A673 (cell line): ENCODE measurements at regions not wholly inside any gene's neighbourhood (a gene's known extent, or its start where the extent isn't known, plus 50 kb on each side); places are given as distances from the start of the nearest gene placed in this dataset.

ENCODE experiments used
- BruUV-seq: library from RNA; stranded (reverse); fragments of 400-500 nt; replicated peaks from 2 replicates; lab custom pipeline; 2021; lab: Mats Ljungman, UMichigan
- CTCF ChIA-PET: fragments of 300-600 bp; sonication (Branson Sonifier 250); formaldehyde crosslinking; loops from one replicate; lab custom pipeline; 2022; ENCODE audit warnings: antibody characterized with exemption; lab: Charles Lee
- POLR2A ChIA-PET: fragments of 300-600 bp; sonication (Branson Sonifier 250); formaldehyde crosslinking; loops from one replicate; lab custom pipeline; 2022; ENCODE audit warnings: antibody characterized with exemption; ENCODE audit not compliant: low non-redundant PET; lab: Charles Lee
- DNase-seq: peaks from one replicate; pipeline ENCODE4 v3.0.0-alpha.2; 2015; ENCODE audit warnings: low spot score
- H3K27ac ChIP-seq: fragments of 200-600 bp; sonication (generic); 2 replicates; pipeline ENCODE4 v1.5.1; 2016; ENCODE audit warnings: mixed run types, low read depth, mild to moderate bottlenecking, mixed read lengths, antibody characterized with exemption, low read length; ENCODE audit not compliant: poor library complexity, severe bottlenecking
- H3K27me3 ChIP-seq: fragments of 200-600 bp; sonication (generic); replicated peaks from 2 replicates; pipeline ENCODE4 v1.6.1; 2017; ENCODE audit warnings: mixed run types, low read depth, mild to moderate bottlenecking, mixed read lengths, antibody characterized with exemption, low read length; ENCODE audit not compliant: insufficient read depth, poor library complexity
- H3K36me3 ChIP-seq: fragments of 200-600 bp; sonication (generic); 2 replicates; pipeline ENCODE4 v1.6.1; 2016; ENCODE audit warnings: mixed run types, mild to moderate bottlenecking, mixed read lengths, antibody characterized with exemption, low read length; ENCODE audit not compliant: insufficient read depth, poor library complexity, severe bottlenecking
- H3K4me1 ChIP-seq: fragments of 200-600 bp; sonication (generic); 2 replicates; pipeline ENCODE4 v1.6.1; 2017; ENCODE audit warnings: mixed run types, mild to moderate bottlenecking, mixed read lengths, antibody characterized with exemption, low read length; ENCODE audit not compliant: insufficient read depth, poor library complexity, severe bottlenecking
- H3K4me3 ChIP-seq: fragments of 200-600 bp; sonication (generic); 2 replicates; pipeline ENCODE4 v1.5.1; 2016; ENCODE audit warnings: low read depth, mixed run types, mild to moderate bottlenecking, mixed read lengths, low read length; ENCODE audit not compliant: poor library complexity, severe bottlenecking
- H3K9me3 ChIP-seq: fragments of 200-600 bp; sonication (generic); 2 replicates; pipeline ENCODE4 v1.6.1; 2016; ENCODE audit warnings: mixed run types, low read depth, mild to moderate bottlenecking, mixed read lengths, antibody characterized with exemption, low read length; ENCODE audit not compliant: poor library complexity, severe bottlenecking
- EZH2 ChIP-seq: fragments of 200-600 bp; sonication (generic); IDR thresholded peaks from 2 replicates; pipeline ENCODE4 v1.6.1; 2017; ENCODE audit warnings: borderline replicate concordance, low read depth, mild to moderate bottlenecking, mixed read lengths, antibody characterized with exemption, low read length; ENCODE audit not compliant: poor library complexity, severe bottlenecking
- intact Hi-C: fragments of 100-400 bp; cut with micrococcal nuclease; formaldehyde crosslinking; loops from one replicate; pipeline ENCODE4 v1.10.0; 2022; ENCODE audit not compliant: unreplicated experiment
- TF ChIP-seq, protein P1 (sequence below): fragments of 300-800, 200-600 bp; sonication (generic); conservative IDR thresholded peaks from 2 replicates; pipeline ENCODE4 v1.5.1; 2017; ENCODE audit warnings: low read depth, mild to moderate bottlenecking, antibody characterized with exemption, low read length, moderate library complexity, mixed read lengths

GRCh38 chr3:43979645-43980044 lies 262.0 kb upstream of the TOPAZ1 start:
- no TSS peak for BruUV-seq
- Histone ChIP-seq H3K4me3 (no peak overlapping the region), H3K27me3 (no peaks in the 10 kb centered on the region), H3K27ac (no peak overlapping the region), H3K9me3 (no peaks in the 10 kb centered on the region), H3K36me3 (no peaks in the 10 kb centered on the region), H3K4me1 (no peaks in the 10 kb centered on the region)
- intact Hi-C loops: no loop called here
- ChIA-PET CTCF (no interaction called here), POLR2A (no interaction called here)
- no peak for DNase-seq
- no peak for TF ChIP-seq EZH2
- TF ChIP-seq, protein P1, sequence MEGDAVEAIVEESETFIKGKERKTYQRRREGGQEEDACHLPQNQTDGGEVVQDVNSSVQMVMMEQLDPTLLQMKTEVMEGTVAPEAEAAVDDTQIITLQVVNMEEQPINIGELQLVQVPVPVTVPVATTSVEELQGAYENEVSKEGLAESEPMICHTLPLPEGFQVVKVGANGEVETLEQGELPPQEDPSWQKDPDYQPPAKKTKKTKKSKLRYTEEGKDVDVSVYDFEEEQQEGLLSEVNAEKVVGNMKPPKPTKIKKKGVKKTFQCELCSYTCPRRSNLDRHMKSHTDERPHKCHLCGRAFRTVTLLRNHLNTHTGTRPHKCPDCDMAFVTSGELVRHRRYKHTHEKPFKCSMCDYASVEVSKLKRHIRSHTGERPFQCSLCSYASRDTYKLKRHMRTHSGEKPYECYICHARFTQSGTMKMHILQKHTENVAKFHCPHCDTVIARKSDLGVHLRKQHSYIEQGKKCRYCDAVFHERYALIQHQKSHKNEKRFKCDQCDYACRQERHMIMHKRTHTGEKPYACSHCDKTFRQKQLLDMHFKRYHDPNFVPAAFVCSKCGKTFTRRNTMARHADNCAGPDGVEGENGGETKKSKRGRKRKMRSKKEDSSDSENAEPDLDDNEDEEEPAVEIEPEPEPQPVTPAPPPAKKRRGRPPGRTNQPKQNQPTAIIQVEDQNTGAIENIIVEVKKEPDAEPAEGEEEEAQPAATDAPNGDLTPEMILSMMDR: no peak

DNA sequence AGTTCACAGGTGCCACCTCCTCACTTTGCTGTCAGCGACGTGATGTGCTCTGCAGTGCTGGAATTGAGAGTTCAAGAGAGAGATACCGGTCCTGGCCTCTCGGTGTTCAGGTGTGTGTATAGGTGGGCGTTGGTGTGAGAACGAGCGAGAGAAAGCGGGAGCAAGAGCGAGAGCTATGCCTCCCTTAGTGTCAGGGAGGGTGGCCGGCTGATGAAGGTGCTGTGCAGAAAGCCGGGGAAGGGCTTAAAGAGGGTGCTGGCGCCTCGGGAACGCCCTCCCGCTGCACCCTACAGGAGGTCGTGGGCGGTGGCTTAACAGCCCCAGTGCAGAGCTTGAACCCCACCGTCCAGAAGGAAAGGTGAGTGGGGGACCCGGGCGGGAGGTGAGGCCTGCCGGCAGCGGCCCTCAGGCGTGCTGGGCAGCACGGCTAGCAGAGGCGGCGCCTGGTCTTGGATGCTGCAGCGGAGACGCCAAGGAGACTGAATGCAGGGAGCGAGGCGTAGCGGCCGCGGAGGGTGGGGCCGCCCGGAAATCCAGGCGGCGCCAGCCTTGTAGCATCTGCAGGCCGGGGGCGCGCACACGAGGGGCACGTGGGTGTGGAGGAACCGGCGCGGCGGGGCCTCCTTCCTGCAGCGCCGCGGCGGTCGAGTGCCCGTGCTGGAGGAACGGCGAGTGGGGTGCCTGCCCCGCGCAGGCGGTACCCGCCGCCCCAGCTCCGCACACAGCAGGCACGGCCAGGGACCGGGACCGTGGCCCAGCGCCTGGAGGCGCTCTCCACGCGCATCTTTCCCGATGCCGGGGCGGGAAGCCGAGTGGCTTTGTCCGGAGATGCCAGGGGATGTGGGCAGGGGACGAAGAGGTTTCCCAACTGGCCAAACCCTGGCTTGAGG lies 246.8 kb upstream of the TOPAZ1 start:
- TF ChIP-seq, protein P1: no peak
- TF ChIP-seq EZH2: no peak
- Histone ChIP-seq H3K4me3 (peak overlapping the region; percentile 63), H3K27me3 (peaks cover 5% of the 10 kb centered on the region), H3K36me3 (no peaks in the 10 kb centered on the region), H3K9me3 (no peaks in the 10 kb centered on the region), H3K27ac (no peak overlapping the region), H3K4me1 (no peaks in the 10 kb centered on the region)
- peak; percentile 70 for DNase-seq
- ChIA-PET CTCF (no interaction called here), POLR2A (no interaction called here)
- BruUV-seq: no TSS peak
- intact Hi-C loops: loop anchor here (5.0 to 10.0 kb wide), 3 partner anchors 103 to 230 kb away; no protein-coding TSS in a partner anchor

- Histone ChIP-seq H3K27me3 (peaks cover 5% of the 10 kb centered on the region), H3K4me3 (peak overlapping the region; percentile 63), H3K27ac (no peak overlapping the region), H3K36me3 (no peaks in the 10 kb centered on the region), H3K9me3 (no peaks in the 10 kb centered on the region), H3K4me1 (no peaks in the 10 kb centered on the region)
- TF ChIP-seq, protein P1: no peak
- no peak for TF ChIP-seq EZH2
- DNase-seq: peak; percentile 20
- no TSS peak for BruUV-seq
- CTCF ChIA-PET: no interaction called here
- POLR2A ChIA-PET: interaction anchor here (0.8 kb wide), 1 partner anchor 102 kb away, joined by 4 read pairs; no protein-coding TSS in a partner anchor
- intact Hi-C loops: loop anchor here (5.0 to 10.0 kb wide), 3 partner anchors 103 to 231 kb away; no protein-coding TSS in a partner anchor
These were observed 245.9 kb upstream of the TOPAZ1 start for GRCh38 chr3:43995547-43996378.
